ENCODE measurements at regions not wholly inside any gene's neighbourhood (a gene's known extent, or its start where the extent isn't known, plus 50 kb on each side); places are given as distances from the start of the nearest gene placed in this dataset.

GRCh38 chr7:54072710-54073109 is 469.5 kb upstream of the VSTM2A start:
- Histone ChIP-seq H3K27ac (ENCODE audit: poor library complexity, severe bottlenecking) (no peak overlapping the region), H3K4me1 (ENCODE audit: insufficient read depth, poor library complexity, severe bottlenecking) (peaks cover 5% of the 10 kb centered on the region), H3K36me3 (ENCODE audit: low read depth) (no peaks in the 10 kb centered on the region), H3K9me3 (ENCODE audit: severe bottlenecking) (no peaks in the 10 kb centered on the region), H3K27me3 (ENCODE audit: insufficient read depth, poor library complexity, severe bottlenecking) (no peaks in the 10 kb centered on the region), H3K4me3 (ENCODE audit: severe bottlenecking) (no peak overlapping the region)
- no peak for ATAC-seq (ENCODE audit: low read depth)
- TF ChIP-seq CTCF (IDR thresholded peaks at IDR 0.05; ENCODE audit: poor library complexity, severe bottlenecking): no peak
- no peak for DNase-seq (ENCODE audit: low spot score)

GRCh38 chr7:54076616-54077015 is 465.6 kb upstream of the VSTM2A start:
- no peak for DNase-seq (ENCODE audit: low spot score)
- TF ChIP-seq CTCF (IDR thresholded peaks at IDR 0.05; ENCODE audit: poor library complexity, severe bottlenecking): no peak
- Histone ChIP-seq H3K27ac (ENCODE audit: poor library complexity, severe bottlenecking) (no peak overlapping the region), H3K4me1 (ENCODE audit: insufficient read depth, poor library complexity, severe bottlenecking) (peaks cover 5% of the 10 kb centered on the region), H3K27me3 (ENCODE audit: insufficient read depth, poor library complexity, severe bottlenecking) (no peaks in the 10 kb centered on the region), H3K4me3 (ENCODE audit: severe bottlenecking) (no peak overlapping the region), H3K36me3 (ENCODE audit: low read depth) (no peaks in the 10 kb centered on the region), H3K9me3 (ENCODE audit: severe bottlenecking) (no peaks in the 10 kb centered on the region)
- peak; percentile 51; the same call in 2 of the 3 replicates for ATAC-seq (ENCODE audit: low read depth)

GRCh38 chr7:54080525-54080924 is 461.6 kb upstream of the VSTM2A start:
- TF ChIP-seq CTCF (IDR thresholded peaks at IDR 0.05; ENCODE audit: poor library complexity, severe bottlenecking): no peak
- Histone ChIP-seq H3K36me3 (ENCODE audit: low read depth) (no peaks in the 10 kb centered on the region), H3K4me3 (ENCODE audit: severe bottlenecking) (no peak overlapping the region), H3K4me1 (ENCODE audit: insufficient read depth, poor library complexity, severe bottlenecking) (peaks cover 5% of the 10 kb centered on the region), H3K9me3 (ENCODE audit: severe bottlenecking) (no peaks in the 10 kb centered on the region), H3K27me3 (ENCODE audit: insufficient read depth, poor library complexity, severe bottlenecking) (no peaks in the 10 kb centered on the region), H3K27ac (ENCODE audit: poor library complexity, severe bottlenecking) (no peak overlapping the region)
- ATAC-seq (ENCODE audit: low read depth) (no peak), DNase-seq (ENCODE audit: low spot score) (no peak)

GRCh38 chr7:54080971-54081370 is 461.2 kb upstream of the VSTM2A start:
- Histone ChIP-seq H3K27me3 (ENCODE audit: insufficient read depth, poor library complexity, severe bottlenecking) (no peaks in the 10 kb centered on the region), H3K27ac (ENCODE audit: poor library complexity, severe bottlenecking) (no peak overlapping the region), H3K4me3 (ENCODE audit: severe bottlenecking) (no peak overlapping the region), H3K9me3 (ENCODE audit: severe bottlenecking) (no peaks in the 10 kb centered on the region), H3K36me3 (ENCODE audit: low read depth) (no peaks in the 10 kb centered on the region), H3K4me1 (ENCODE audit: insufficient read depth, poor library complexity, severe bottlenecking) (peaks cover 5% of the 10 kb centered on the region)
- TF ChIP-seq CTCF (IDR thresholded peaks at IDR 0.05; ENCODE audit: poor library complexity, severe bottlenecking): no peak
- DNase-seq (ENCODE audit: low spot score) (no peak), ATAC-seq (ENCODE audit: low read depth) (no peak)

GRCh38 chr7:54084340-54084739 is 457.8 kb upstream of the VSTM2A start:
- Histone ChIP-seq H3K27me3 (ENCODE audit: insufficient read depth, poor library complexity, severe bottlenecking) (no peaks in the 10 kb centered on the region), H3K4me3 (ENCODE audit: severe bottlenecking) (no peak overlapping the region), H3K9me3 (ENCODE audit: severe bottlenecking) (no peaks in the 10 kb centered on the region), H3K36me3 (ENCODE audit: low read depth) (no peaks in the 10 kb centered on the region), H3K4me1 (ENCODE audit: insufficient read depth, poor library complexity, severe bottlenecking) (no peaks in the 10 kb centered on the region), H3K27ac (ENCODE audit: poor library complexity, severe bottlenecking) (no peak overlapping the region)
- no peak for TF ChIP-seq CTCF (IDR thresholded peaks at IDR 0.05; ENCODE audit: poor library complexity, severe bottlenecking)
- ATAC-seq (ENCODE audit: low read depth) (no peak), DNase-seq (ENCODE audit: low spot score) (no peak)
